HT1080 (cell line): ENCODE measurements at regions not wholly inside any gene's neighbourhood (a gene's known extent, or its start where the extent isn't known, plus 50 kb on each side); places are given as distances from the start of the nearest gene placed in this dataset.
A peak's percentile ranks its signal among the peaks of the same experiment; 100 is the strongest.

Source experiments
- DNase-seq: peaks from one replicate; pipeline ENCODE4 v3.0.0-alpha.2; 2015; ENCODE audit warnings: low read depth

- no peak for DNase-seq
Observed at GRCh38 chr5:7955476-7955875, 86.5 kb downstream of the MTRR start.

- DNase-seq, result no peak
Observed at GRCh38 chr5:7957329-7957728, 88.4 kb downstream of the MTRR start.

GRCh38 chr5:7960142-7960541 is 91.2 kb downstream of the MTRR start:
- no peak for DNase-seq

DNA sequence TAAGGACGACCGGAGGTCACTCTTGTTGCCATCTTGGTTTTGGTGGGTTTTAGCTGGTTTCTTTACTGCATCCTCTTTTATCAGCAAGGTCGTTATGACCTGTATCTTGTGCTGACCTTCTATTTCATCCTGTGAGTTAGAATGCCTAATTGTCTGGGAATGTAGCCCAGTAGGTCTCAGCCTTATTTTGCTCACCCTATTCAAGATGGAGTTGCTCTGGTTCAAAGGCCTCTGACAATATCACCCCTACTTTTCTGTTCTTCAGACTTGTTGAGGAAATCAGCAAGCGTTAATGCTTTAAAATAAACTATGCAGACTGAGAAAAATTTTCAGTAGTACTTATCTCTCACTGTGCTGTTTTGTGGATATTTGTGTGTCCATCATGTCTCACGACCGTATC is 92.6 kb downstream of the MTRR start:
- DNase-seq, result no peak

- no peak for DNase-seq
Observed at GRCh38 chr5:7970816-7971215, 101.9 kb downstream of the MTRR start.

GRCh38 chr5:7976411-7977190 is 107.7 kb downstream of the MTRR start:
- no peak for DNase-seq

GRCh38 chr5:7978114-7978513 is 109.2 kb downstream of the MTRR start:
- no peak for DNase-seq

- DNase-seq, result no peak
Observed at GRCh38 chr5:7978991-7979390, 110.0 kb downstream of the MTRR start.

GRCh38 chr5:7980881-7981280 is 111.9 kb downstream of the MTRR start:
- DNase-seq, result no peak

DNA sequence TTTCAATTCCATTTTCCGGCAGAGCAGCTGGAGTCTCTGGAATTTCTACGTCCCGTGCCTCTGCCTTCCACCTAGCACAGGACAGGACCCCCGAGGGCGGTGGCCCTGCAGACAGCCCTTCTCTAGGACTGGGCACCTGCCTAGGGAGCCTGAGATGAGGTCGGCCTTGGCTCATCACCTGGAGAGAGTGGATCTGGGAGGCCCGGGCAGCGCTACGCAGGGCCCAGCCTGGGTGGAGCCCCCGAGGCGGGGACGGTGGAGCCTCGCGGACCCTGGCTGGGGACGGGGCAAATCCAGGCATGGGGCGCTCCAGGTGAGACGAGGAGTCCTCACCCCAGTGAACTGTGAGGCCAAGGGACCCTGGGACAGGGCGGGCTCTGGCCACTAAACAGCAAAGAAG is 114.5 kb downstream of the MTRR start:
- no peak for DNase-seq

- DNase-seq, result peak; percentile 50
Observed at GRCh38 chr5:7991125-7991821, 122.3 kb downstream of the MTRR start.

- DNase-seq, result no peak
Observed at GRCh38 chr5:7995688-7996294, 126.8 kb downstream of the MTRR start.

DNA sequence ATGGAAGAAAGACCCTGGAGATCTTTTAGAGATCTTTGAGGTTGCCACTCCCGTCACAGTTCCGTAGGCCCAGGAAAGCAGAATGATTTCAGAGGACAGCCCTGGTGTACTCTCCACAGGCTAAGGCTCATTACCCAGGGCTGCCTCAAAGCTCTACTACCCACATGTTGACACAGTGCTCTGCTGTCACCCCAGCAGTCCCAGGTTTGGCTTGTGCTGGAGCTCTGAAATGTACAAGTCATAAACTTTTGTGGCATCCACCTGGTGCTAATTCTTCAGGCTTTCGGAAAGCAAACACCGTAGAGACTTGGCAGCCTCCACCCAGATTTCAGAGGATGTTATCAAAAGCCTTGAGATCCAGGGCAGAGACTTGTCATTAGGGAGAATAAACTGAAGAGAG is 136.5 kb downstream of the MTRR start:
- no peak for DNase-seq

GRCh38 chr5:8012131-8012977 is 143.4 kb downstream of the MTRR start:
- DNase-seq, result peak; percentile 24

DNA sequence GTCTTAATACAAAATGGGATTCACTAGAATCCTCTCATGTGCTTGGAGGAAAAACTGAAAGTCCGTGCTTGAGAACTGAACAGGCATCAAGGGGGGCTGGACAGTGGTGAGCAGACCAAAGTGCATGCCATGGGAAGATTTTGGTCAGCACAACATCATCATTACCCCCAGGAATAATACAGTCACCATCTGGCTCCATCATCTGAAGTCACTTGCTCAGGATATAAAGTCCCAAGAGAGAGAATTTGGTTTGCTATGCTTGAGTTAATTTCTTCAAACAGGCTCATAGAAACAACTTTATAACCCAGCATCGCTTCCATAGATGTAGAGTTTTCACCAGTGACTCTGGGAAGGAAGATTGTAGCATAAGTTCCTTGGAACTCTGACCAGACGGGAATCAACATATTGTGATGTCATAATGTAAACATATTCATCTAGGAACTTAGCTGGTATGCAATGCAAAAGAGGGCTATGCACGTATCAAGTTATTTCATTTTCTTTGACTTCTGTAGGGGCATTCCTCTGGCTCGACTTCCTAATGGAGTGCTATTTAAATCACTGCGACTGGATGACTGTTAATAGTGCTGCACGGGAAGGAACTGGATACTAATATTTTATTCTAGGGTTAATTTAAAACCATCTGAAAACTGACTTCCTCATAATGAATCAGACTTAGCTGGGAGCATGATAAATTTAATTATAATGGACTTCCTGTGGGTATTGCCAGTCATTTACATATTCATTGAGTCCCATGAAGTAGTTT is 145.2 kb downstream of the MTRR start:
- DNase-seq, result peak; percentile 23

DNA sequence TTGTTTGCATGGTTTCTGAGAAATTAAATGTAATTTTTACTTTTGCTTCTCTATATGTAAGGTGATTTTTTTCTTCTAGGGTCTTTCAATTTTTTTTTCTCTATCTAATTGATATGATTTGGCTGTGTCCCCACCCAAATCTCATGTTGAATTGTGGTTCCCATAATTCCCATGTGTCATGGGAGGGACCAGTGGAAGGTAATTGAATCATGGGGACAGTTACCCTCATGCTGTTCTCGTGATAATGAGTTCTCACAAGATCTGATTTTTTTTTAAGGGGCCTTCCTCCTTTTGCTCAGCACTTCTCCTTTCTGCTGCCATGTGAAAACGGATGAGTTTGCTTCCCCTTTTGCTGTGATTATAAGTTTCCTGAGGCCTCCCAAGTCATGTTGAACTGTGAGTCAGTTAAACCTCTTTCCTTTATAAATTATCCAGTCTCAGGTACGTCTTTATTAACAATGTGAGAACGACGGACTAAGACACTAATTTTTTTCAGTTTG is 150.8 kb downstream of the MTRR start:
- no peak for DNase-seq

DNA sequence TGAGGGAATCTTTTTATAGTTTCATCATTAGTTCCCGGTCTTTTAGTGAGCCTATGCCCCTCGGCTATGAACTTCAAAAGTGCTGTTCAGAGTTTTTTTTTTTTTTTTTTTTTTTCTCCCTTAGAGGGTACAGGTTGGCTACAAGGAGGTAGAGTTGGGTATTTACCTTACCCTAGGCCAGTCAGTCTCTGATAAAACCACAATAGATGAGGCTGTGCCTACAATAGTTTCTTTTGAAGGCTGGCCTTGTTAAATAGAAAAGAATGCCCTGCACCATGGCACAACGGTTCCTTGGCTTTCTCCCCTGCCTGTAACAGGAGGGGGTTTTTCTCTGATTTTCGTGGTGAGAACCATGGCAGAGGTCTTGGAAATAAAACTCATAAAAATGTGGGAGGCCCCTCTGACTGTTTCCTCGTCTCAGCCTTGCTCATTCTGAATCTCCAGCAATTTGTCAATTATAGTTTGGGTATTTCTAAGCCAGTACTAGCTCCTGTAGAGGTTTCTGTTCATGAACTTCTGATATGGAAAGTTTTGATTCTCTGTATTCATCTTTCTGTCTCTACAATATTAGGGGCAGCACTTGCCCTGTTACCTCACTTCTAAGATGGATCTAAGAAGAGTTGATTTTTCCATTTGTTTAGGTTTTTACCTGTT is 152.0 kb downstream of the MTRR start:
- DNase-seq, result no peak

DNA sequence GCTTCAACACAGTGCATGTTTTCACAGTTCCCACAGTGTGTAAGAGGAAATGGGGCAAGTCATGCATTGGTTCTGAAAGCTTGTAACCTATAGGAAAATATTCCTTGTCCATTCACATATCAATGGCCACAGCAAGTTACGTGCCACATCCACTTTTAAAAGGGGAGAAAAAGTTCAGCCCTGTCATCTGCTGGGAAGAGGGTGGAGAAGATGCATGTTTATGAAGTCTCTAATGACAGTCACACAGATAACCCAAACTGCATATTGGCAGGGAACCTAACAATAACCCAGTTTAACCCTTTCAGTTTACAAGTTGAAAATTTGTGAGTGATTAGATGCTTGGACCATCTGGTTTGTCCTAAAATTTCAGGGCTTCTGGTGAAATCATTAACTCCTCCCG is 159.3 kb downstream of the MTRR start:
- DNase-seq, result no peak

DNA sequence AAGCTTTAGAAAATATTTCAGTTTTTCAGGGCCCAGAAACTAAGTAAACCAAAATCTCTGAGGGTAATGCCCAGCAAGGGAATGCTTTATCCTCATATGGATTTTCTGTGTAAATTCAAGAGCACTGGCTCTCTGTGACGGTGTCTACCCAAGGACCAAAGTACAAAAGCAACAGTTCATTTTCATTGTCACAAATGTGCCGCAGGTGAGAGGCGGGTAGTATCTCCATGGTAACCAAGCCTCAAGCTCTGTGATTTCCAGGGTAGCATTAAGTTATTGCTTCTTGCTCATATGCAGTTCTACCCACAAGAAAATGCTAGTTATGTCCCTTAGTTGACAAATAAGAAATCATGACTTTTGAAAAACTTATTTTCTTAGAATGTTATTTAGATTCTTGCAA is 164.3 kb downstream of the MTRR start:
- no peak for DNase-seq

- no peak for DNase-seq
Observed at GRCh38 chr5:8034852-8035251, 165.9 kb downstream of the MTRR start.
